Testis (tissue), 2 donors: ENCODE measurements at regions not wholly inside any gene's neighbourhood (a gene's known extent, or its start where the extent isn't known, plus 50 kb on each side); places are given as distances from the start of the nearest gene placed in this dataset.
A peak's percentile ranks its signal among the peaks of the same experiment; 100 is the strongest.

ENCODE experiments used
- DNase-seq: peaks from one replicate; pipeline ENCODE4 v3.0.0-alpha.2; 2019
- H3K27ac ChIP-seq, 2 donors: fragments of 200-600 bp; sonication (generic); one replicate each; pipeline ENCODE4 v1.5.1; 2019
- H3K27me3 ChIP-seq: fragments of 200-600 bp; sonication (generic); one replicate; pipeline ENCODE4 v1.5.1; 2019
- H3K36me3 ChIP-seq: fragments of 200-600 bp; sonication (generic); one replicate; pipeline ENCODE4 v1.5.1; 2017; ENCODE audit warnings: low read depth; ENCODE audit errors: missing control alignments
- H3K4me1 ChIP-seq: fragments of 200-600 bp; sonication (generic); one replicate; pipeline ENCODE4 v1.5.1; 2019
- H3K4me3 ChIP-seq, 2 donors: fragments of 200-600 bp; sonication (generic); one replicate each; pipeline ENCODE4 v1.5.1; 2017 to 2019
- H3K9me3 ChIP-seq: fragments of 200-600 bp; sonication (generic); one replicate; pipeline ENCODE4 v1.5.1; 2017
- POLR2A ChIP-seq: fragments of 450-650 bp; IDR thresholded peaks from one replicate; pipeline ENCODE4 v1.6.1; 2017; ENCODE audit warnings: antibody characterized with exemption, mild to moderate bottlenecking, moderate library complexity
- WGBS, 2 donors: methylation state at CpG; one replicate each; pipeline ENCODE4 v1.1.5; 2018; 5-methylcytosine and 5-hydroxymethylcytosine counted together
- intact Hi-C: fragments of 100-400 bp; cut with DNase I; formaldehyde crosslinking; loops from one replicate; pipeline ENCODE4 v1.15.1; 2023; ENCODE audit warnings: low total_unique reads
- TF ChIP-seq, protein P1 (sequence below), 3 experiments: fragments of 450-650 bp in 2 of 3; fragments of 200-600 bp in 1 of 3; sonication (generic) in 1 of 3; IDR thresholded peaks; one replicate each; pipeline ENCODE4 v1.5.1; 2016 to 2019; ENCODE audit warnings: antibody characterized with exemption in 3 of 3, mild to moderate bottlenecking in 2 of 3, moderate library complexity in 1 of 3

GRCh38 chr6:26300828-26301227 is 64.2 kb upstream of the BTN3A2 start:
- no peaks in the 10 kb centered on the region for H3K27me3 ChIP-seq
- H3K36me3 ChIP-seq: no peaks in the 10 kb centered on the region
- H3K9me3 ChIP-seq: no peaks in the 10 kb centered on the region
- no peak for DNase-seq
- intact Hi-C loops: no loop called here
- H3K27ac ChIP-seq: no peak overlapping the region
- TF ChIP-seq, protein P1, sequence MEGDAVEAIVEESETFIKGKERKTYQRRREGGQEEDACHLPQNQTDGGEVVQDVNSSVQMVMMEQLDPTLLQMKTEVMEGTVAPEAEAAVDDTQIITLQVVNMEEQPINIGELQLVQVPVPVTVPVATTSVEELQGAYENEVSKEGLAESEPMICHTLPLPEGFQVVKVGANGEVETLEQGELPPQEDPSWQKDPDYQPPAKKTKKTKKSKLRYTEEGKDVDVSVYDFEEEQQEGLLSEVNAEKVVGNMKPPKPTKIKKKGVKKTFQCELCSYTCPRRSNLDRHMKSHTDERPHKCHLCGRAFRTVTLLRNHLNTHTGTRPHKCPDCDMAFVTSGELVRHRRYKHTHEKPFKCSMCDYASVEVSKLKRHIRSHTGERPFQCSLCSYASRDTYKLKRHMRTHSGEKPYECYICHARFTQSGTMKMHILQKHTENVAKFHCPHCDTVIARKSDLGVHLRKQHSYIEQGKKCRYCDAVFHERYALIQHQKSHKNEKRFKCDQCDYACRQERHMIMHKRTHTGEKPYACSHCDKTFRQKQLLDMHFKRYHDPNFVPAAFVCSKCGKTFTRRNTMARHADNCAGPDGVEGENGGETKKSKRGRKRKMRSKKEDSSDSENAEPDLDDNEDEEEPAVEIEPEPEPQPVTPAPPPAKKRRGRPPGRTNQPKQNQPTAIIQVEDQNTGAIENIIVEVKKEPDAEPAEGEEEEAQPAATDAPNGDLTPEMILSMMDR (IDR thresholded peaks at IDR 0.05): no peak
- no peak for TF ChIP-seq POLR2A
- H3K4me1 ChIP-seq: no peaks in the 10 kb centered on the region
- H3K4me3 ChIP-seq: no peak overlapping the region

DNA sequence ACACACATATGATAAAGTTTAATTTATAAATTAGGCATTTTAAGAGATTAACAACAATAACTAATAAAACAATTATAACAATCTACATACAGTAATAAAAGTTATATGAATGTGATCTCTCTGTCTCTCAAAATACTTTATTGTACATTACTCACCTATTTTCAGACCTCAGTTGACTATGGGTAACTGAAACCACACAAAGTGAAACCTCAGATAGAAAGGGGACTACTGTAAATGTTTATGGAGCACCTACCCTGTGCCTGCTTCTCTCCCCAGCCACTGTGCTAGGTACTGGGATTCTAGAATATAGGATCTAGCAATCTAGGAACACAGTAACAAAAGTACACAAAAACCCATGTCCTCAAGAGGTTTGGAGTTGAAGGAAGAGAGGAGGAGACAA is 63.4 kb upstream of the BTN3A2 start:
- Histone ChIP-seq H3K27me3 (no peaks in the 10 kb centered on the region), H3K4me3 (no peak overlapping the region), H3K9me3 (no peaks in the 10 kb centered on the region), H3K4me1 (no peaks in the 10 kb centered on the region), H3K27ac (no peak overlapping the region), H3K36me3 (no peaks in the 10 kb centered on the region)
- TF ChIP-seq POLR2A: no peak
- TF ChIP-seq, protein P1 (IDR thresholded peaks at IDR 0.05): no peak
- DNase-seq: no peak
- intact Hi-C loops: no loop called here

DNA sequence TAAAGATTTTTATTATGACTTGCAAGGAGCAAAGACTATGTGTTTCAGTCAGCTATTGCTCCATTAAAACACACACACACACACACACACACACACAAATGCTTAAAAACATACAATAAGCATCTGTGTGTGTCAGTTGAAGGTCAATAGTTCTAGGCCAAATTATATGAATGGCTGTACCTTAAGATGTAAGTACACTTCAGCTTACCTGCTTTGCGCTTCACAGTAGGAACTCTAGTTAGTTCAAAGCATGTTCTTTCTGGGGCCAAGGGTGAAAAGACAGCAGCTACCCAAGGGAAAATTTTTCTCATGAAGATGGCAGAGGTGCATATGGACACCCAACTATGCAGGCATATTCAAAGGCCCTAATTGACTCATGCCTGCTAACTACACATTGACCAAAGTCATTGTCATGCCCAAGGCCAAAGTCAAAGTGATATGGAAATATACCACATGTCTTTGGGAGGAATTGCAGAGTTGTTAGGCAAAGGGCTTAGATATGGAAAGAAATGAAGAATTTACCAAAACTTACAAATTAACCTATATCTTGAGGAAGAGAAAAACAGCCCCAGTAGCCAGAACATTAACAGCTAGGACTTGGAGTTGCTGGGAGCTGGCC is 61.9 kb upstream of the BTN3A2 start:
- H3K27me3 ChIP-seq: no peaks in the 10 kb centered on the region

GRCh38 chr6:26304213-26304796 is 60.7 kb upstream of the BTN3A2 start:
- WGBS, 2 donors: 32 to 51% methylated on average over 3 of the region's 3 CpGs
- DNase-seq: no peak
- H3K36me3 ChIP-seq: no peaks in the 10 kb centered on the region
- peak overlapping the region in 1 of 2 donors; percentile 66 for H3K4me3 ChIP-seq
- TF ChIP-seq POLR2A: no peak
- TF ChIP-seq, protein P1 (IDR thresholded peaks at IDR 0.05): no peak
- no peak overlapping the region for H3K27ac ChIP-seq
- no peaks in the 10 kb centered on the region for H3K4me1 ChIP-seq
- no peaks in the 10 kb centered on the region for H3K9me3 ChIP-seq
- H3K27me3 ChIP-seq: no peaks in the 10 kb centered on the region
- intact Hi-C loops: no loop called here

More for the DNA sequence above, 61.9 kb upstream of the BTN3A2 start:
- 93 to 100% methylated on average over 1 of the region's 1 CpG for WGBS, 2 donors
- Histone ChIP-seq H3K4me1 (no peaks in the 10 kb centered on the region), H3K36me3 (no peaks in the 10 kb centered on the region), H3K4me3 (no peak overlapping the region), H3K9me3 (no peaks in the 10 kb centered on the region), H3K27ac (no peak overlapping the region)
- intact Hi-C loops: no loop called here
- DNase-seq: no peak
- no peak for TF ChIP-seq POLR2A
- TF ChIP-seq, protein P1 (IDR thresholded peaks at IDR 0.05): no peak
